Heart right ventricle (tissue), 16 donors: ENCODE measurements at regions not wholly inside any gene's neighbourhood (a gene's known extent, or its start where the extent isn't known, plus 50 kb on each side); places are given as distances from the start of the nearest gene placed in this dataset.

Experiments
- ATAC-seq, 8 donors: fragments of 200-7000 bp; cut with Tn5 transposase; one replicate each; pipeline ENCODE4 v1.9.1; 2020; ENCODE audit warnings: mild to moderate bottlenecking in 8 of 8, moderate library complexity in 8 of 8, moderate number of reproducible peaks in 1 of 8
- DNase-seq, 2 donors: peaks; one replicate each; pipeline ENCODE4 v3.0.0-alpha.2; 2020
- H3K27ac ChIP-seq, 10 donors: fragments of 200-600 bp; sonication (generic) in 2 of 10; one replicate each; pipeline versions ENCODE4 v1.5.0 to v1.8.0; 2020 to 2022; ENCODE audit warnings: mild to moderate bottlenecking in 3 of 10
- H3K27me3 ChIP-seq, 7 donors: fragments of 200-600 bp; one replicate each; pipeline ENCODE4 v1.8.0; 2021 to 2022; ENCODE audit warnings: mild to moderate bottlenecking in 2 of 7
- H3K36me3 ChIP-seq, 9 donors: fragments of 200-600 bp; sonication (generic) in 1 of 9; one replicate each; pipeline versions ENCODE4 v1.5.0 to v1.8.0; 2020 to 2022; ENCODE audit warnings: mild to moderate bottlenecking in 2 of 9
- H3K4me1 ChIP-seq, 9 donors: fragments of 200-600 bp; sonication (generic) in 1 of 9; one replicate each; pipeline versions ENCODE4 v1.5.0 to v1.8.0; 2020 to 2022; ENCODE audit warnings: mild to moderate bottlenecking in 4 of 9
- H3K4me3 ChIP-seq, 10 donors: fragments of 200-600 bp; sonication (generic) in 2 of 10; one replicate each; pipeline versions ENCODE4 v1.5.0 to v1.8.0; 2020 to 2022; ENCODE audit warnings: mild to moderate bottlenecking in 7 of 10, moderate library complexity in 2 of 10
- H3K9me3 ChIP-seq, 11 donors: fragments of 200-600 bp in 10 of 11; sonication (generic) in 2 of 11; one replicate each; pipeline versions ENCODE4 v1.5.0 to v1.8.0; 2013 to 2022; ENCODE audit warnings: mild to moderate bottlenecking in 2 of 11, control low read depth in 1 of 11, moderate library complexity in 1 of 11
- CTCF ChIP-seq, 9 donors: fragments of 200-600 bp; sonication (generic) in 2 of 9; IDR thresholded peaks; one replicate each; pipeline versions ENCODE4 v1.5.0 to v1.8.0; 2021 to 2022; ENCODE audit warnings: antibody characterized with exemption in 9 of 9, mild to moderate bottlenecking in 5 of 9, moderate library complexity in 1 of 9
- WGBS, 2 donors: extraction: QIAGEN DNeasy Blood & Tissue Kit; methylation state at CpG; one replicate each; pipeline ENCODE4 v1.1.7; 2013; ENCODE audit warnings: inconsistent platforms in 1 of 2; 5-methylcytosine and 5-hydroxymethylcytosine counted together
- intact Hi-C, 10 donors: fragments of 100-400 bp; cut with DNase I; formaldehyde crosslinking; loops; one replicate each; pipeline versions ENCODE4 v1.11.1 to v1.14.2; 2022
- donor health status: Arrhythmogenic right ventricular cardiomyopathy.
- donor health status: ischemic (EF 13 %, LVEDD 7.1; RV severe dilation, severe dysfunction).
- donor health status: healthy with polysubstance abuse.
- donor health status: DM: no; HTN: yes; CAD: no.
- donor health status: DM: no; HTN: no; CAD: no.
- donor health status: ischemic (EF 25% LVEDD 6.9; RV normal size, moderate dysfunction).
- donor health status: ischemic (EF 25% LVEDD 5.7; RV mildly dilated, moderate dysfunction).
- donor health status: healthy.
- donor health status: DM: yes; HTN: yes; CAD: no.
- donor health status: Ischemic cardiomyopathy.
- donor health status: ischemic (EF 35%, LVEDD 5.7; RV mildly dilated, moderate dysfunction).
- donor health status: nonischemic (EF 11% LVEDD 7.7; RV severe dilation, severe dysfunction).
- donor health status: DM: yes; HTN: yes; CAD: no.
- donor health status: PGD.
- donor health status: ischemic (EF 29% LVEDD 5.4; RV normal size, mild dysfunction).
- donor health status: nonischemic (EF 23%, LVEDD 6.1; RV moderate dilation, normal function).

GRCh38 chr7:69129951-69130350 lies 468.3 kb upstream of the AUTS2 start:
- Histone ChIP-seq H3K9me3 (no peaks in the 10 kb centered on the region), H3K27me3 (peaks cover 0 to 25% (median 9%) of the 10 kb centered on the region in 7 donors), H3K4me1 (no peaks in the 10 kb centered on the region), H3K4me3 (no peak overlapping the region), H3K27ac (no peak overlapping the region), H3K36me3 (no peaks in the 10 kb centered on the region)
- ATAC-seq (no peak), DNase-seq (no peak)
- intact Hi-C loops, result no loop called here
- 83% methylated on average over 7 of the region's 7 CpGs for WGBS, 2 donors
- no peak for TF ChIP-seq CTCF (IDR thresholded peaks at IDR 0.05)

- H3K36me3 ChIP-seq, result no peaks in the 10 kb centered on the region
- no peak for DNase-seq
- H3K27me3 ChIP-seq, result peaks cover 0 to 25% (median 9%) of the 10 kb centered on the region in 7 donors
- TF ChIP-seq CTCF (IDR thresholded peaks at IDR 0.05), result no peak
- 93% methylated on average over 2 of the region's 2 CpGs for WGBS, 2 donors
- H3K4me3 ChIP-seq, result no peak overlapping the region
- H3K27ac ChIP-seq, result no peak overlapping the region
- H3K4me1 ChIP-seq, result no peaks in the 10 kb centered on the region
- ATAC-seq, result no peak
- no peaks in the 10 kb centered on the region for H3K9me3 ChIP-seq
- intact Hi-C loops, result no loop called here
Observed at GRCh38 chr7:69130396-69130795, 467.9 kb upstream of the AUTS2 start.

- intact Hi-C loops, result no loop called here
Observed at GRCh38 chr7:69134316-69134715, 464.0 kb upstream of the AUTS2 start.

DNA sequence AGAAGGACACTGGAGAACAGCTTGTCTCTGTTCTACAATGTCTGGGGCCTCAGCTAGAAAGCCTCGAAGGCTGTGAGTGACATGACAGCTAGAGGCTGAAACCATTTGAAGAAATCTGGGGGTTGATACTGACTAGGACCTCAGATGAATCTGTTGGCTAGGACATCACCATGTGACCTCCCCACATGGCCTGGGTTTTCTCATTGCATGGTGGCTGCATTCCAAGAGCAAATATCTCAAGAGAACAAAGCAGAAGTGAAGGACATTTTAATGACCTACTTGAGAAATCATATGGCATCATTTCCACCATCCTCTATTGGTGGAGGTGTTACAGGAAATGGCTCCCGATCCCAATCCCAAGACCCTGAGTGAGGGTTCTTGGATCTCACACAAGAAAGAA lies 450.6 kb upstream of the AUTS2 start:
- ATAC-seq (no peak), DNase-seq (no peak)
- Histone ChIP-seq H3K36me3 (no peaks in the 10 kb centered on the region), H3K27ac (no peak overlapping the region), H3K4me1 (no peaks in the 10 kb centered on the region), H3K27me3 (peaks cover 0 to 8% (median 2%) of the 10 kb centered on the region in 7 donors), H3K4me3 (no peak overlapping the region), H3K9me3 (peaks cover 0 to 11% (median 0%) of the 10 kb centered on the region in 11 donors)
- no peak for TF ChIP-seq CTCF (IDR thresholded peaks at IDR 0.05)
- 31 to 42% methylated on average over 2 of the region's 2 CpGs for WGBS, 2 donors
- intact Hi-C loops, result no loop called here

More at GRCh38 chr7:69134316-69134715, 464.0 kb upstream of the AUTS2 start:
- peaks cover 0 to 24% (median 18%) of the 10 kb centered on the region in 11 donors for H3K9me3 ChIP-seq
- H3K27me3 ChIP-seq, result peaks cover 0 to 21% (median 7%) of the 10 kb centered on the region in 7 donors
- H3K4me1 ChIP-seq, result no peaks in the 10 kb centered on the region
- no peak for DNase-seq
- ATAC-seq, result no peak
- TF ChIP-seq CTCF (IDR thresholded peaks at IDR 0.05), result no peak
- no peak overlapping the region for H3K27ac ChIP-seq
- WGBS, 2 donors, result 62 to 76% methylated on average over 2 of the region's 2 CpGs
- no peaks in the 10 kb centered on the region for H3K36me3 ChIP-seq
- H3K4me3 ChIP-seq, result no peak overlapping the region
